ENCODE measurements at regions not wholly inside any gene's neighbourhood (a gene's known extent, or its start where the extent isn't known, plus 50 kb on each side); places are given as distances from the start of the nearest gene placed in this dataset.
A peak's percentile ranks its signal among the peaks of the same experiment; 100 is the strongest.

- Histone ChIP-seq H4K20me1 (ENCODE audit: insufficient read depth, low read length) (no peaks in the 10 kb centered on the region), H3K4me3 (ENCODE audit: insufficient read depth, low read length) (no peak overlapping the region), H3K4me1 (ENCODE audit: insufficient read depth, low read length) (peaks cover 6% of the 10 kb centered on the region), H3K27me3 (ENCODE audit: insufficient read depth, low read length) (no peaks in the 10 kb centered on the region), H3K9me3 (ENCODE audit: low read depth, low read length) (no peaks in the 10 kb centered on the region), H3K36me3 (ENCODE audit: insufficient read depth, low read length) (no peaks in the 10 kb centered on the region), H3K27ac (ENCODE audit: low read depth, low read length) (no peak overlapping the region), H3K4me2 (ENCODE audit: insufficient read depth, low read length) (no peak overlapping the region), H3K79me2 (ENCODE audit: insufficient read depth, low read length) (no peaks in the 10 kb centered on the region), H2AFZ (ENCODE audit: low read length) (peak overlapping the region; percentile 54)
- no peak for DNase-seq (ENCODE audit: insufficient read length, low spot score, missing footprints)
- no peak for TF ChIP-seq CTCF (IDR thresholded peaks at IDR 0.05; ENCODE audit: extremely low read depth, low read depth, low read length)
Observed at GRCh38 chr3:102132370-102132769, 283.1 kb downstream of the NFKBIZ start.

GRCh38 chr3:102133376-102133775, 284.1 kb downstream of the NFKBIZ start:
- H3K4me2 ChIP-seq (ENCODE audit: insufficient read depth, low read length) = no peak overlapping the region
- H3K4me3 ChIP-seq (ENCODE audit: insufficient read depth, low read length) = no peak overlapping the region
- peaks cover 6% of the 10 kb centered on the region for H3K4me1 ChIP-seq (ENCODE audit: insufficient read depth, low read length)
- H3K27ac ChIP-seq (ENCODE audit: low read depth, low read length) = no peak overlapping the region
- no peak for TF ChIP-seq CTCF (IDR thresholded peaks at IDR 0.05; ENCODE audit: extremely low read depth, low read depth, low read length)
- no peak for DNase-seq (ENCODE audit: insufficient read length, low spot score, missing footprints)
- no peaks in the 10 kb centered on the region for H4K20me1 ChIP-seq (ENCODE audit: insufficient read depth, low read length)
- no peaks in the 10 kb centered on the region for H3K27me3 ChIP-seq (ENCODE audit: insufficient read depth, low read length)
- no peaks in the 10 kb centered on the region for H3K79me2 ChIP-seq (ENCODE audit: insufficient read depth, low read length)
- H2AFZ ChIP-seq (ENCODE audit: low read length) = no peak overlapping the region
- H3K36me3 ChIP-seq (ENCODE audit: insufficient read depth, low read length) = no peaks in the 10 kb centered on the region
- H3K9me3 ChIP-seq (ENCODE audit: low read depth, low read length) = no peaks in the 10 kb centered on the region

GRCh38 chr3:102135316-102135715, 286.0 kb downstream of the NFKBIZ start:
- Histone ChIP-seq H3K27me3 (ENCODE audit: insufficient read depth, low read length) (no peaks in the 10 kb centered on the region), H3K27ac (ENCODE audit: low read depth, low read length) (no peak overlapping the region), H4K20me1 (ENCODE audit: insufficient read depth, low read length) (no peaks in the 10 kb centered on the region), H3K4me3 (ENCODE audit: insufficient read depth, low read length) (no peak overlapping the region), H3K36me3 (ENCODE audit: insufficient read depth, low read length) (no peaks in the 10 kb centered on the region), H3K4me2 (ENCODE audit: insufficient read depth, low read length) (no peak overlapping the region), H2AFZ (ENCODE audit: low read length) (no peak overlapping the region), H3K9me3 (ENCODE audit: low read depth, low read length) (no peaks in the 10 kb centered on the region), H3K4me1 (ENCODE audit: insufficient read depth, low read length) (no peaks in the 10 kb centered on the region), H3K79me2 (ENCODE audit: insufficient read depth, low read length) (no peaks in the 10 kb centered on the region)
- no peak for TF ChIP-seq CTCF (IDR thresholded peaks at IDR 0.05; ENCODE audit: extremely low read depth, low read depth, low read length)
- no peak for DNase-seq (ENCODE audit: insufficient read length, low spot score, missing footprints)

GRCh38 chr3:102136183-102136582, 286.9 kb downstream of the NFKBIZ start:
- Histone ChIP-seq H3K4me2 (ENCODE audit: insufficient read depth, low read length) (no peak overlapping the region), H3K27ac (ENCODE audit: low read depth, low read length) (no peak overlapping the region), H3K9me3 (ENCODE audit: low read depth, low read length) (no peaks in the 10 kb centered on the region), H3K4me1 (ENCODE audit: insufficient read depth, low read length) (peaks cover 3% of the 10 kb centered on the region), H4K20me1 (ENCODE audit: insufficient read depth, low read length) (no peaks in the 10 kb centered on the region), H2AFZ (ENCODE audit: low read length) (no peak overlapping the region), H3K27me3 (ENCODE audit: insufficient read depth, low read length) (no peaks in the 10 kb centered on the region), H3K4me3 (ENCODE audit: insufficient read depth, low read length) (no peak overlapping the region), H3K36me3 (ENCODE audit: insufficient read depth, low read length) (no peaks in the 10 kb centered on the region), H3K79me2 (ENCODE audit: insufficient read depth, low read length) (no peaks in the 10 kb centered on the region)
- no peak for DNase-seq (ENCODE audit: insufficient read length, low spot score, missing footprints)
- TF ChIP-seq CTCF (IDR thresholded peaks at IDR 0.05; ENCODE audit: extremely low read depth, low read depth, low read length) = no peak
